OCI-LY3 (cell line): ENCODE measurements at regions not wholly inside any gene's neighbourhood (a gene's known extent, or its start where the extent isn't known, plus 50 kb on each side); places are given as distances from the start of the nearest gene placed in this dataset.

ENCODE experiments used
- H2AFZ ChIP-seq: fragments of 200-600, 300-600 bp; shearing (Covaris generic); 2 replicates; pipeline ENCODE4 v1.6.0; 2014; ENCODE audit warnings: antibody characterized with exemption, low read depth, low read length
- H3K27ac ChIP-seq: fragments of 200-600, 300-600 bp; sonication (generic); 2 replicates; pipeline ENCODE4 v1.5.1; 2014; ENCODE audit warnings: mild to moderate bottlenecking, low read length, moderate library complexity, mixed read lengths
- H3K27me3 ChIP-seq: fragments of 200-600, 300-600 bp; sonication (generic); 2 replicates; pipeline ENCODE4 v1.6.1; 2014; ENCODE audit warnings: low read depth, low read length, mixed read lengths
- H3K36me3 ChIP-seq: fragments of 200-600, 300-600 bp; sonication (generic); replicated peaks from 2 replicates; pipeline ENCODE3; 2014; ENCODE audit warnings: low read depth, low read length, mixed read lengths
- H3K4me1 ChIP-seq: fragments of 300-600, 200-600 bp; sonication (generic); 2 replicates; pipeline ENCODE4 v1.6.1; 2014; ENCODE audit warnings: low read length, mixed read lengths
- H3K4me2 ChIP-seq: fragments of 200-600, 300-600 bp; sonication (generic); 2 replicates; pipeline ENCODE4 v1.6.1; 2014; ENCODE audit warnings: low read length, mixed read lengths
- H3K4me3 ChIP-seq: fragments of 300-600, 200-600 bp; sonication (generic); 2 replicates; pipeline ENCODE4 v1.5.1; 2014; ENCODE audit warnings: antibody characterized with exemption, mild to moderate bottlenecking, low read length, moderate library complexity
- H3K79me2 ChIP-seq: fragments of 300-600, 200-600 bp; shearing (Covaris generic); 2 replicates; pipeline ENCODE4 v1.6.1; 2014; ENCODE audit warnings: mild to moderate bottlenecking, low read length, mixed read lengths
- H3K9ac ChIP-seq: fragments of 300-600, 200-600 bp; shearing (Covaris generic); 2 replicates; pipeline ENCODE4 v1.6.0; 2014; ENCODE audit warnings: mild to moderate bottlenecking, low read length, moderate library complexity
- H3K9me3 ChIP-seq: fragments of 200-600, 300-600 bp; shearing (Covaris generic); 2 replicates; pipeline ENCODE4 v1.6.1; 2014; ENCODE audit warnings: low read length, mixed read lengths; ENCODE audit not compliant: insufficient read depth
- H4K20me1 ChIP-seq: fragments of 200-600, 300-600 bp; sonication (generic); 2 replicates; pipeline ENCODE4 v1.6.1; 2016; ENCODE audit warnings: low read length, mixed read lengths; ENCODE audit not compliant: insufficient read depth
- CTCF ChIP-seq: fragments of 200-600, 300-600 bp; sonication (generic); IDR thresholded peaks from 2 replicates; pipeline ENCODE4 v1.5.1; 2014; ENCODE audit warnings: antibody characterized with exemption, low read length, low read depth
- EZH2phosphoT487 ChIP-seq: fragments of 200-600 bp; shearing (Covaris generic); IDR thresholded peaks from 2 replicates; pipeline ENCODE4 v1.6.1; 2018; ENCODE audit warnings: antibody characterized with exemption, mixed run types, low read depth

DNA sequence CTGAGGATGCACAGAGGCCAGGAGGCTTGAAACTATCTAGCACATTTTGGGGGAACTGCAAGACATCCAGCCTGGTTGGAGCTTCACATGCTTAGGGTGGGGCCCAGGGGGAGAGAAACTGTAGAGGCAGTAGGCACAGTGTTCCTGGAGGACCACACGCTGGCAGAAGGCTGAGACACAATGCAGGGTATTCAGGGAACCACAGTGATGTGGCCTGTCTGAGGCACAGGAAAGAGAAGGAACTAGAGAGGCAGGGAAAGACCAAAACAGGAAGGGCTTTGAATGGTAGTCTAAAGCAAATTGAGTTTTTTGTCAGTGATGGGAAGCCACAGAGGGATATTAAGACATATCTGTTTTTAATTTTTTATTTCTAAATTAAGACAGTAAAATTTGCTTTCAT lies 100.2 kb upstream of the PRICKLE1 start:
- no peaks in the 10 kb centered on the region for H3K79me2 ChIP-seq
- no peak overlapping the region for H3K4me2 ChIP-seq
- TF ChIP-seq CTCF (no peak), EZH2phosphoT487 (no peak)
- H3K36me3 ChIP-seq, result no peaks in the 10 kb centered on the region
- H2AFZ ChIP-seq, result no peak overlapping the region
- H3K4me3 ChIP-seq, result no peak overlapping the region
- no peak overlapping the region for H3K9ac ChIP-seq
- no peaks in the 10 kb centered on the region for H4K20me1 ChIP-seq
- H3K27ac ChIP-seq, result no peak overlapping the region
- H3K9me3 ChIP-seq, result no peaks in the 10 kb centered on the region
- no peaks in the 10 kb centered on the region for H3K27me3 ChIP-seq
- H3K4me1 ChIP-seq, result no peaks in the 10 kb centered on the region

DNA sequence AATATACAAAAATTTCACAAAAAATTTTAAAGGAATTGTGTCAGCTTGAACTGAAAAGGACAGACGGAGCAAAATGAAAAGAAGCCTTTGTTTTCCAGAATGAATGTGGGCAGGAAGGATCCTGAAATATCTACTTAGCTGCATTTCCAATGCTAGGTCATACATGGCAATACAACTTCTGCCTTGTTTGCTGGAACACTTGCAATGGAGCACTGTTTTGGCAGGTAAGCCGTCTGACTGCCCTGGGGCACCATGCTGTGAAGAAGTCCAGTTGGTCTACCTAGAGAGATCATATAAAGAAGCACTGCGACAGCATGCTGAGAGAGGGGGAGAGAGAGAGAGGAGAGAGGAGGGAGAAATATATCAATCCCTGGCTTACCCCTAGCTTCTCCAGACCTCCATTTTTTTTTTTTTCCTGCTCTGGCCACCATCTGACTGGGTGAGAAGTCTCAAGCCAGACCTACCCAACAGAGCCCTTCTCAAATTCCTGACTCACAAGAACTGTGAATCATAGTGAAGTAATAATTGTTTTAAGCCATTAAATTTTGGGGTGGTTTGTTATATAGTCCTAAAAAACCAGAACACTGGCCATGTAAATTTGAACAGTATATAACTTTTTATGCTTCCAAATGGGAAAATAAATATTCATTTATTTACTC lies 97.1 kb upstream of the PRICKLE1 start:
- H3K9ac ChIP-seq, result no peak overlapping the region
- H3K36me3 ChIP-seq, result no peaks in the 10 kb centered on the region
- H3K9me3 ChIP-seq, result no peaks in the 10 kb centered on the region
- H3K27ac ChIP-seq, result no peak overlapping the region
- no peaks in the 10 kb centered on the region for H3K79me2 ChIP-seq
- no peak overlapping the region for H3K4me2 ChIP-seq
- H3K4me3 ChIP-seq, result no peak overlapping the region
- no peaks in the 10 kb centered on the region for H3K27me3 ChIP-seq
- TF ChIP-seq CTCF (no peak), EZH2phosphoT487 (no peak)
- no peak overlapping the region for H2AFZ ChIP-seq
- no peaks in the 10 kb centered on the region for H3K4me1 ChIP-seq
- no peaks in the 10 kb centered on the region for H4K20me1 ChIP-seq

GRCh38 chr12:42684802-42685071 lies 95.2 kb upstream of the PRICKLE1 start:
- Histone ChIP-seq H3K4me2 (no peak overlapping the region), H4K20me1 (no peaks in the 10 kb centered on the region)

More at GRCh38 chr12:42684802-42685071, 95.2 kb upstream of the PRICKLE1 start:
- H3K79me2 ChIP-seq, result no peaks in the 10 kb centered on the region
- no peaks in the 10 kb centered on the region for H3K4me1 ChIP-seq
- no peaks in the 10 kb centered on the region for H3K27me3 ChIP-seq
- no peak overlapping the region for H3K9ac ChIP-seq
- H3K27ac ChIP-seq, result no peak overlapping the region
- H3K36me3 ChIP-seq, result no peaks in the 10 kb centered on the region
- no peak for TF ChIP-seq CTCF
- no peak for TF ChIP-seq EZH2phosphoT487
- H3K9me3 ChIP-seq, result no peaks in the 10 kb centered on the region
- H2AFZ ChIP-seq, result no peak overlapping the region
- H3K4me3 ChIP-seq, result no peak overlapping the region
